H1 (cell line): ENCODE measurements at regions not wholly inside any gene's neighbourhood (a gene's known extent, or its start where the extent isn't known, plus 50 kb on each side); places are given as distances from the start of the nearest gene placed in this dataset.

Experiments used
- CTCF ChIA-PET: fragments of 300-600 bp; sonication (Branson Sonifier 250); formaldehyde crosslinking; loops from one replicate; lab custom pipeline; 2021; ENCODE audit not compliant: partially characterized antibody; lab: Charles Lee
- POLR2A ChIA-PET: fragments of 300-600 bp; sonication (Branson Sonifier 250); formaldehyde crosslinking; loops from one replicate; lab custom pipeline; 2021; ENCODE audit warnings: inconsistent platforms; ENCODE audit not compliant: partially characterized antibody; lab: Charles Lee
- DNase-seq, 2 experiments: peaks; one replicate each; pipeline versions ENCODE4 v3.0.0 to v3.0.0-alpha.2; 2010 to 2022; ENCODE audit warnings: low spot score in 2 of 2, low read depth in 1 of 2, mixed read lengths in 1 of 2
- FAIRE-seq: peaks from 2 replicates; lab custom pipeline; 2011; peaks lifted over from hg19 to GRCh38; lab: Jason Lieb, UNC
- H2AFZ ChIP-seq: 2 replicates; pipeline ENCODE4 v1.8.1; 2012; ENCODE audit warnings: low read length, inconsistent platforms
- H2AK5ac ChIP-seq: 2 replicates; pipeline ENCODE4 v1.6.1; 2013; ENCODE audit warnings: low read depth, low read length
- H2BK120ac ChIP-seq: replicated peaks from 2 replicates; pipeline ENCODE3; 2013; ENCODE audit warnings: low read depth, low read length, inconsistent platforms
- H2BK12ac ChIP-seq: 2 replicates; pipeline ENCODE4 v1.6.1; 2013; ENCODE audit warnings: low read depth, low read length
- H2BK15ac ChIP-seq: 2 replicates; pipeline ENCODE4 v1.6.1; 2013; ENCODE audit warnings: low read length
- H2BK20ac ChIP-seq: 2 replicates; pipeline ENCODE4 v1.6.1; 2013; ENCODE audit warnings: low read length
- H2BK5ac ChIP-seq: 2 replicates; pipeline ENCODE4 v1.6.1; 2013; ENCODE audit warnings: low read depth, low read length
- H3K14ac ChIP-seq: 2 replicates; pipeline ENCODE4 v1.6.1; 2013; ENCODE audit warnings: inconsistent platforms; ENCODE audit not compliant: insufficient read length
- H3K18ac ChIP-seq: 2 replicates; pipeline ENCODE4 v1.6.1; 2013; ENCODE audit warnings: low read length; ENCODE audit errors: extremely low read depth
- H3K23ac ChIP-seq: 2 replicates; pipeline ENCODE4 v1.6.1; 2013; ENCODE audit warnings: inconsistent platforms; ENCODE audit not compliant: insufficient read length
- H3K23me2 ChIP-seq: 2 replicates; pipeline ENCODE4 v1.6.1; 2013; ENCODE audit warnings: low read depth, low read length
- H3K27ac ChIP-seq: 2 replicates; pipeline ENCODE4 v1.6.1; 2011; ENCODE audit warnings: low read depth, low read length, inconsistent platforms
- H3K27me3 ChIP-seq, 4 experiments: replicated peaks in 1 of 4; 1 replicate in 1 of 4; 2 replicates in 3 of 4; pipeline versions ENCODE4 v1.6.1 to v1.8.1; 2011 to 2013; ENCODE audit warnings: low read length in 3 of 4, mild to moderate bottlenecking in 3 of 4, inconsistent platforms in 2 of 4, mixed read lengths in 2 of 4, moderate library complexity in 1 of 4; ENCODE audit not compliant: control insufficient read depth in 3 of 4, insufficient read depth in 3 of 4; ENCODE audit errors: extremely low read depth in 1 of 4
- H3K36me3 ChIP-seq, 4 experiments: 2 replicates each; pipeline versions ENCODE4 v1.6.1 to v1.8.1; 2011 to 2013; ENCODE audit warnings: mild to moderate bottlenecking in 4 of 4, low read length in 3 of 4, moderate library complexity in 2 of 4, control low read depth in 1 of 4, inconsistent platforms in 1 of 4; ENCODE audit not compliant: insufficient read depth in 4 of 4, control insufficient read depth in 2 of 4
- H3K4ac ChIP-seq: replicated peaks from 2 replicates; pipeline ENCODE3; 2013; ENCODE audit warnings: low read length, low read depth, mixed read lengths, inconsistent platforms; ENCODE audit not compliant: insufficient read length
- H3K4me1 ChIP-seq, 4 experiments: replicated peaks in 1 of 4; 1 replicate in 1 of 4; 2 replicates in 3 of 4; pipeline versions ENCODE4 v1.6.1 to v1.8.1; 2011 to 2013; ENCODE audit warnings: low read length in 3 of 4, inconsistent platforms in 2 of 4, mixed read lengths in 1 of 4; ENCODE audit not compliant: insufficient read depth in 4 of 4, control insufficient read depth in 3 of 4
- H3K4me2 ChIP-seq, 2 experiments: 2 replicates each; pipeline versions ENCODE4 v1.6.1 to v1.8.1; 2011 to 2013; ENCODE audit warnings: low read depth in 2 of 2, low read length in 2 of 2, control low read depth in 1 of 2, inconsistent platforms in 1 of 2, mild to moderate bottlenecking in 1 of 2; ENCODE audit not compliant: insufficient read depth in 1 of 2
- H3K4me3 ChIP-seq, 4 experiments: fragments of 200-600, 300-600 bp in 1 of 4; sonication (generic), shearing (Covaris generic), sonication (Bioruptor Twin) in 1 of 4; 2 replicates each; pipeline versions ENCODE4 v1.5.1 to v1.8.1; 2011 to 2016; ENCODE audit warnings: low read length in 4 of 4, low read depth in 3 of 4, control low read depth in 2 of 4, inconsistent platforms in 2 of 4, mild to moderate bottlenecking in 2 of 4, mixed read lengths in 1 of 4, moderate library complexity in 1 of 4; ENCODE audit not compliant: insufficient read depth in 2 of 4; ENCODE audit errors: extremely low read depth in 1 of 4
- H3K56ac ChIP-seq: replicated peaks from 2 replicates; pipeline ENCODE3; 2013; ENCODE audit warnings: low read depth, mild to moderate bottlenecking, mixed read lengths, low read length, inconsistent platforms; ENCODE audit not compliant: insufficient read length
- H3K79me1 ChIP-seq: 2 replicates; pipeline ENCODE4 v1.6.1; 2013; ENCODE audit warnings: low read depth, low read length, control low read depth
- H3K79me2 ChIP-seq, 2 experiments: 2 replicates each; pipeline versions ENCODE4 v1.6.1 to v1.8.1; 2012 to 2013; ENCODE audit warnings: low read length in 2 of 2, mild to moderate bottlenecking in 2 of 2, inconsistent platforms in 1 of 2; ENCODE audit not compliant: insufficient read depth in 2 of 2, control insufficient read depth in 1 of 2
- H3K9ac ChIP-seq, 4 experiments: replicated peaks in 1 of 4; 1 replicate in 1 of 4; 2 replicates in 3 of 4; pipeline versions ENCODE4 v1.6.1 to v1.8.1; 2011 to 2013; ENCODE audit warnings: low read depth in 3 of 4, low read length in 3 of 4, control low read depth in 2 of 4, mild to moderate bottlenecking in 2 of 4, moderate library complexity in 2 of 4, inconsistent platforms in 1 of 4; ENCODE audit errors: extremely low read depth in 1 of 4
- H3K9me3 ChIP-seq, 2 experiments: 2 replicates each; pipeline versions ENCODE4 v1.6.1 to v1.8.1; 2012 to 2013; ENCODE audit warnings: mild to moderate bottlenecking in 2 of 2, moderate library complexity in 2 of 2, control low read depth in 1 of 2, inconsistent platforms in 1 of 2, low read depth in 1 of 2, low read length in 1 of 2, mixed read lengths in 1 of 2; ENCODE audit not compliant: insufficient read depth in 2 of 2
- H4K20me1 ChIP-seq, 2 experiments: replicated peaks in 1 of 2; 2 replicates each; pipeline versions ENCODE3 to v1.8.1; 2011 to 2013; ENCODE audit warnings: inconsistent platforms in 2 of 2, low read length in 2 of 2, mild to moderate bottlenecking in 1 of 2; ENCODE audit not compliant: insufficient read depth in 2 of 2, control insufficient read depth in 1 of 2
- H4K5ac ChIP-seq: 2 replicates; pipeline ENCODE4 v1.6.1; 2013; ENCODE audit warnings: low read length, low read depth, mixed read lengths, inconsistent platforms; ENCODE audit not compliant: insufficient read length
- H4K8ac ChIP-seq: 2 replicates; pipeline ENCODE4 v1.8.0; 2013; ENCODE audit warnings: mild to moderate bottlenecking, moderate library complexity, low read length, inconsistent platforms; ENCODE audit not compliant: insufficient read depth; ENCODE audit errors: extremely low read depth
- H4K91ac ChIP-seq: replicated peaks from 2 replicates; pipeline ENCODE3; 2013; ENCODE audit warnings: low read length, mixed read lengths, inconsistent platforms; ENCODE audit not compliant: insufficient read length
- ASH2L ChIP-seq: fragments of 200-600, 300-600 bp; sonication (generic); IDR thresholded peaks from one replicate; pipeline ENCODE4 v1.7.1; 2017; ENCODE audit warnings: low read length
- CHD1 ChIP-seq: IDR thresholded peaks from 2 replicates; pipeline ENCODE4 v1.6.1; 2012; ENCODE audit warnings: low read depth, low read length, improper control_type of control experiment
- EP300 ChIP-seq, 2 experiments: IDR thresholded peaks; 1 replicate in 1 of 2; 2 replicates in 1 of 2; pipeline ENCODE4 v1.6.1; 2011 to 2012; ENCODE audit warnings: low read depth in 2 of 2, low read length in 2 of 2, mild to moderate bottlenecking in 2 of 2, borderline replicate concordance in 1 of 2, inconsistent platforms in 1 of 2, moderate library complexity in 1 of 2
- HDAC6 ChIP-seq: IDR thresholded peaks from one replicate; pipeline ENCODE4 v1.7.1; 2012; ENCODE audit warnings: low read depth, mild to moderate bottlenecking, inconsistent platforms, low read length, moderate library complexity
- JUND ChIP-seq: IDR thresholded peaks from 2 replicates; pipeline ENCODE4 v1.6.1; 2011; ENCODE audit warnings: mild to moderate bottlenecking, improper control_type of control experiment, low read length
- RAD21 ChIP-seq, 2 experiments: IDR thresholded peaks in 1 of 2; conservative IDR thresholded peaks in 1 of 2; 2 replicates each; pipeline ENCODE4 v1.6.1; 2011; ENCODE audit warnings: low read depth in 2 of 2, low read length in 2 of 2, improper control_type of control experiment in 1 of 2, inconsistent platforms in 1 of 2, mild to moderate bottlenecking in 1 of 2, moderate library complexity in 1 of 2
- RFX5 ChIP-seq: IDR thresholded peaks from 2 replicates; pipeline ENCODE4 v1.6.1; 2011; ENCODE audit warnings: low read depth, low read length, improper control_type of control experiment, borderline replicate concordance
- SAP30 ChIP-seq: fragments of 300-600 bp; sonication (generic); IDR thresholded peaks from 2 replicates; pipeline ENCODE4 v1.7.1; 2012; ENCODE audit warnings: low read length, moderate library complexity, mild to moderate bottlenecking, inconsistent platforms; ENCODE audit not compliant: insufficient read depth, insufficient replicate concordance
- SIN3A ChIP-seq, 2 experiments: IDR thresholded peaks in 1 of 2; conservative IDR thresholded peaks in 1 of 2; 2 replicates each; pipeline ENCODE4 v1.6.1; 2011 to 2012; ENCODE audit warnings: low read length in 2 of 2, improper control_type of control experiment in 1 of 2, low read depth in 1 of 2, mild to moderate bottlenecking in 1 of 2
- SIRT6 ChIP-seq: IDR thresholded peaks from one replicate; pipeline ENCODE4 v1.7.1; 2012; ENCODE audit warnings: low read length, inconsistent platforms
- SIX5 ChIP-seq: IDR thresholded peaks from 2 replicates; pipeline ENCODE4 v1.6.1; 2011; ENCODE audit warnings: mild to moderate bottlenecking, low read depth, low read length
- SUZ12 ChIP-seq: fragments of 200-600 bp; sonication (generic); IDR thresholded peaks from 2 replicates; pipeline ENCODE4 v1.6.1; 2012; ENCODE audit warnings: mild to moderate bottlenecking, inconsistent platforms, low read length, moderate library complexity, mixed read lengths
- TBP ChIP-seq: IDR thresholded peaks from 2 replicates; pipeline ENCODE4 v1.6.1; 2011; ENCODE audit warnings: low read depth, low read length, improper control_type of control experiment
- WGBS, 2 experiments: shearing (Covaris generic) in 1 of 2; methylation state at CpG; one replicate each; pipeline versions ENCODE4 v1.1.6 to v1.1.7; 2013 to 2015; ENCODE audit warnings: low lambda C conversion rate in 2 of 2, mixed read lengths in 2 of 2, inconsistent platforms in 1 of 2, low coverage in 1 of 2, missing lambda C conversion rate in 1 of 2; ENCODE audit not compliant: insufficient replicate concordance in 2 of 2, insufficient coverage in 1 of 2, insufficient read length in 1 of 2; ENCODE audit errors: extremely low coverage in 1 of 2, missing lambda C conversion rate in 1 of 2; 5-methylcytosine and 5-hydroxymethylcytosine counted together
- TF ChIP-seq, protein P1 (sequence below): IDR thresholded peaks from 2 replicates; pipeline ENCODE4 v1.6.1; 2011; ENCODE audit warnings: low read depth, mild to moderate bottlenecking, low read length; ENCODE audit not compliant: insufficient read depth

DNA sequence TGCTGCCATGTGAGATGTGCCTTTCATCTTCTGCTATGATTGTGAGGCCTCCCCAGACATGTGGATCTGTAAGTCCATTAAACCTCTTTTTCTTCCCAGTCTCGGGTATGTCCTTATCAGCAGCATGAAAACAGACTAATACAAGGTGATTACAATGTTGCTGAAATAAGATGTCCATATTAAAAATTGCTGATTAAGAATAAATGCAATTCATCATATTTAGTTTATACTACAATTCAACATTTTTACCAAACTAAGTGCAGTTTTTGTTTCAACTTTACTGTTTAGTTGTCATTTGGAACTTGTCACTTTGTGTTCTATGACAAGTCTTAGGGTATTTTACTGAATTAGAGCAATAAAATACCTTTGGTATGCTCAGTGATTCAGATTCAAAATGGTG lies 127.6 kb upstream of the TMCO5A start:
- DNase-seq: no peak
- 100% methylated on average over 1 of the region's 1 CpG; no CpG with 5 or more reads in 1 of the 2 experiments for WGBS, 2 experiments
- Histone ChIP-seq H3K23ac (no peak overlapping the region), H2BK5ac (no peak overlapping the region), H4K8ac (no peak overlapping the region), H3K27me3 (no peaks in the 10 kb centered on the region), H3K18ac (no peak overlapping the region), H3K4me3 (no peak overlapping the region), H3K4me1 (no peaks in the 10 kb centered on the region), H3K14ac (no peak overlapping the region), H2BK20ac (no peak overlapping the region), H3K79me2 (no peaks in the 10 kb centered on the region), H3K4ac (no peak overlapping the region), H2AFZ (no peak overlapping the region), H2BK15ac (no peak overlapping the region), H3K9me3 (no peaks in the 10 kb centered on the region), H3K4me2 (no peak overlapping the region), H4K91ac (no peak overlapping the region), H3K36me3 (no peaks in the 10 kb centered on the region), H3K56ac (no peak overlapping the region), H2BK120ac (no peak overlapping the region), H4K20me1 (no peaks in the 10 kb centered on the region), H2BK12ac (no peak overlapping the region), H3K27ac (no peak overlapping the region), H3K23me2 (no peaks in the 10 kb centered on the region), H3K9ac (no peak overlapping the region), H2AK5ac (no peak overlapping the region), H3K79me1 (no peaks in the 10 kb centered on the region), H4K5ac (no peak overlapping the region)
- POLR2A ChIA-PET: no interaction called here
- no peak for TF ChIP-seq SAP30
- TF ChIP-seq SUZ12: no peak
- no peak for TF ChIP-seq RAD21 (IDR thresholded peaks at IDR 0.05 in 1 of 2, conservative IDR thresholded peaks at IDR 0.05 in 1 of 2; ENCODE audit: low read depth in 2 of 2, low read length in 2 of 2)
- TF ChIP-seq SIN3A (conservative IDR thresholded peaks at IDR 0.05 in 1 of 2, IDR thresholded peaks at IDR 0.05 in 1 of 2; ENCODE audit: low read depth in 1 of 2, low read length in 2 of 2): no peak
- TF ChIP-seq, protein P1, sequence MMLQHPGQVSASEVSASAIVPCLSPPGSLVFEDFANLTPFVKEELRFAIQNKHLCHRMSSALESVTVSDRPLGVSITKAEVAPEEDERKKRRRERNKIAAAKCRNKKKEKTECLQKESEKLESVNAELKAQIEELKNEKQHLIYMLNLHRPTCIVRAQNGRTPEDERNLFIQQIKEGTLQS: no peak
- no peak for TF ChIP-seq SIRT6
- no peak for TF ChIP-seq EP300 (IDR thresholded peaks at IDR 0.05; ENCODE audit: borderline replicate concordance in 1 of 2, low read depth in 2 of 2, low read length in 2 of 2)
- TF ChIP-seq SIX5: no peak
- no peak for TF ChIP-seq CHD1
- no peak for TF ChIP-seq HDAC6
- no peak for TF ChIP-seq JUND
- no peak for TF ChIP-seq RFX5
- TF ChIP-seq ASH2L: no peak
- no peak for TF ChIP-seq TBP
- no peak for FAIRE-seq
- CTCF ChIA-PET: no interaction called here
